HCT116 (cell line): ENCODE measurements at regions not wholly inside any gene's neighbourhood (a gene's known extent, or its start where the extent isn't known, plus 50 kb on each side); places are given as distances from the start of the nearest gene placed in this dataset.

Source experiments
- ATAC-seq: fragments of 200-7000 bp; cut with Tn5 transposase; 2 replicates; pipeline ENCODE4 v1.9.1; 2020; ENCODE audit warnings: mild to moderate bottlenecking, moderate library complexity
- BruUV-seq: library from RNA; stranded (reverse); fragments of 400-500 nt; replicated peaks from 2 replicates; lab custom pipeline; 2021; lab: Mats Ljungman, UMichigan
- CTCF ChIA-PET: fragments of 300-600 bp; sonication (Branson Sonifier 250); formaldehyde crosslinking; loops from one replicate; lab custom pipeline; 2021; ENCODE audit warnings: antibody characterized with exemption; lab: Charles Lee
- POLR2A ChIA-PET: fragments of 300-600, 350-600 bp; sonication (Branson Sonifier 250); formaldehyde crosslinking; loops from one replicate; lab custom pipeline; 2021; ENCODE audit warnings: antibody characterized with exemption; lab: Charles Lee
- RAD21 ChIA-PET, 2 experiments: fragments of 300-600 bp; sonication (Branson Sonifier 250); formaldehyde crosslinking; loops; one replicate each; lab custom pipeline; 2023; ENCODE audit warnings: low total read pairs in 2 of 2; ENCODE audit not compliant: uncharacterized antibody in 2 of 2, unreplicated experiment in 2 of 2, low non-redundant PET in 1 of 2; lab: Charles Lee
- DNase-seq: peaks from one replicate; pipeline ENCODE4 v3.0.0-alpha.2; 2010; ENCODE audit warnings: low read depth, low spot score
- H2AFZ ChIP-seq: fragments of 200-600 bp; shearing (Covaris generic), sonication (generic); 2 replicates; pipeline ENCODE4 v1.6.1; 2017; ENCODE audit warnings: low read depth, mixed run types, mixed read lengths, antibody characterized with exemption, low read length; ENCODE audit not compliant: poor library complexity, severe bottlenecking
- H3K27ac ChIP-seq: 2 replicates; pipeline ENCODE4 v1.5.1; 2012; ENCODE audit warnings: low read depth, low read length
- H3K27me3 ChIP-seq: fragments of 200-600 bp; sonication (generic); 2 replicates; pipeline ENCODE4 v1.6.1; 2016; ENCODE audit warnings: mixed run types, low read length, mixed read lengths; ENCODE audit not compliant: insufficient read depth
- H3K36me3 ChIP-seq, 2 experiments: fragments of 200-500 bp in 1 of 2; fragments of 200-600 bp in 1 of 2; sonication (Bioruptor generic) in 1 of 2; sonication (generic) in 1 of 2; 2 replicates each; pipeline versions ENCODE4 v1.5.1 to v1.6.1; 2014 to 2016; ENCODE audit warnings: low read length in 2 of 2, inconsistent platforms in 1 of 2, mixed read lengths in 1 of 2, mixed run types in 1 of 2; ENCODE audit not compliant: insufficient read depth in 2 of 2, control insufficient read depth in 1 of 2
- H3K4me1 ChIP-seq, 2 experiments: fragments of 200-600 bp in 1 of 2; sonication (generic) in 1 of 2; 2 replicates each; pipeline versions ENCODE4 v1.5.1 to v1.6.1; 2012 to 2017; ENCODE audit warnings: low read length in 2 of 2, inconsistent platforms in 1 of 2, mild to moderate bottlenecking in 1 of 2, mixed read lengths in 1 of 2, mixed run types in 1 of 2, moderate library complexity in 1 of 2; ENCODE audit not compliant: insufficient read depth in 2 of 2, control insufficient read depth in 1 of 2
- H3K4me2 ChIP-seq: fragments of 200-600 bp; sonication (generic); 2 replicates; pipeline ENCODE4 v1.6.1; 2017; ENCODE audit warnings: mixed run types, low read length, mixed read lengths
- H3K4me3 ChIP-seq, 2 experiments: fragments of 200-600 bp in 1 of 2; sonication (generic) in 1 of 2; replicated peaks in 1 of 2; 2 replicates each; pipeline ENCODE4 v1.5.1; 2011 to 2016; ENCODE audit warnings: low read length in 2 of 2, control low read depth in 1 of 2, low read depth in 1 of 2, mild to moderate bottlenecking in 1 of 2, mixed read lengths in 1 of 2, mixed run types in 1 of 2
- H3K79me2 ChIP-seq: fragments of 200-600 bp; sonication (generic); 2 replicates; pipeline ENCODE4 v1.6.1; 2017; ENCODE audit warnings: mild to moderate bottlenecking, mixed run types, low read length, moderate library complexity, mixed read lengths; ENCODE audit not compliant: insufficient read depth
- H3K9ac ChIP-seq: fragments of 200-600 bp; sonication (generic); 2 replicates; pipeline ENCODE4 v1.6.1; 2016; ENCODE audit warnings: low read length, mixed read lengths
- H3K9me2 ChIP-seq: fragments of 200-600 bp; sonication (generic), shearing (Covaris generic); 2 replicates; pipeline ENCODE4 v1.6.1; 2017; ENCODE audit warnings: mixed run types, mild to moderate bottlenecking, moderate library complexity; ENCODE audit not compliant: insufficient read depth
- H3K9me3 ChIP-seq, 2 experiments: fragments of 200-500 bp in 1 of 2; fragments of 200-600 bp in 1 of 2; sonication (Bioruptor generic) in 1 of 2; sonication (generic) in 1 of 2; 2 replicates each; pipeline ENCODE4 v1.6.1; 2014 to 2017; ENCODE audit warnings: low read length in 2 of 2, mixed read lengths in 2 of 2, inconsistent platforms in 1 of 2, low read depth in 1 of 2, mild to moderate bottlenecking in 1 of 2, mixed run types in 1 of 2, moderate library complexity in 1 of 2; ENCODE audit not compliant: control insufficient read depth in 1 of 2, insufficient read depth in 1 of 2
- H4K20me1 ChIP-seq: fragments of 200-600 bp; sonication (generic), shearing (Covaris generic); 2 replicates; pipeline ENCODE4 v1.6.1; 2017; ENCODE audit warnings: mixed run types, mild to moderate bottlenecking, moderate library complexity; ENCODE audit not compliant: insufficient read depth
- CBX3 ChIP-seq: IDR thresholded peaks from 2 replicates; pipeline ENCODE4 v1.6.1; 2012; ENCODE audit warnings: low read depth
- CEBPB ChIP-seq: IDR thresholded peaks from 2 replicates; pipeline ENCODE4 v1.6.1; 2012; ENCODE audit warnings: low read depth
- EGR1 ChIP-seq: IDR thresholded peaks from 2 replicates; pipeline ENCODE4 v1.6.1; 2012; ENCODE audit warnings: low read depth
- EZH2 ChIP-seq: fragments of 200-600 bp; sonication (generic); IDR thresholded peaks from 2 replicates; pipeline ENCODE4 v1.6.1; 2017; ENCODE audit warnings: antibody characterized with exemption, mixed run types
- EZH2phosphoT487 ChIP-seq: fragments of 200-600 bp; IDR thresholded peaks from 2 replicates; pipeline ENCODE4 v1.6.1; 2018; ENCODE audit warnings: antibody characterized with exemption, borderline replicate concordance
- FOSL1 ChIP-seq: IDR thresholded peaks from 2 replicates; pipeline ENCODE4 v1.6.1; 2012; ENCODE audit warnings: low read depth
- JUND ChIP-seq: IDR thresholded peaks from 2 replicates; pipeline ENCODE4 v1.6.1; 2012
- MAX ChIP-seq: IDR thresholded peaks from 2 replicates; pipeline ENCODE4 v1.6.1; 2012
- POLR2A ChIP-seq: IDR thresholded peaks from 2 replicates; pipeline ENCODE4 v1.7.0; 2011; ENCODE audit warnings: borderline replicate concordance; ENCODE audit not compliant: insufficient read depth, insufficient read length; ENCODE audit errors: extremely low read depth
- POLR2AphosphoS5 ChIP-seq: IDR thresholded peaks from 2 replicates; pipeline ENCODE4 v1.6.1; 2011; ENCODE audit warnings: mild to moderate bottlenecking, low read depth, low read length, moderate library complexity
- RAD21 ChIP-seq: IDR thresholded peaks from 2 replicates; pipeline ENCODE4 v1.6.1; 2012; ENCODE audit warnings: low read depth, mild to moderate bottlenecking
- REST ChIP-seq: IDR thresholded peaks from 2 replicates; pipeline ENCODE4 v1.6.1; 2012; ENCODE audit warnings: low read depth
- SP1 ChIP-seq: IDR thresholded peaks from 2 replicates; pipeline ENCODE4 v1.6.1; 2012; ENCODE audit warnings: low read depth
- SRF ChIP-seq: IDR thresholded peaks from 2 replicates; pipeline ENCODE4 v1.6.1; 2012; ENCODE audit warnings: low read depth
- TCF7L2 ChIP-seq: IDR thresholded peaks from 2 replicates; pipeline ENCODE4 v1.7.0; 2011; ENCODE audit warnings: borderline replicate concordance, inconsistent platforms; ENCODE audit not compliant: insufficient read depth, insufficient read length; ENCODE audit errors: extremely low read depth
- YY1 ChIP-seq: IDR thresholded peaks from 2 replicates; pipeline ENCODE4 v1.6.1; 2011; ENCODE audit warnings: low read length, low read depth, moderate library complexity, mild to moderate bottlenecking; ENCODE audit not compliant: insufficient replicate concordance; ENCODE audit errors: extremely low read depth
- ZFX ChIP-seq: fragments of 450-650 bp; IDR thresholded peaks from 2 replicates; pipeline ENCODE4 v1.6.1; 2017
- ZNF274 ChIP-seq: fragments of 200-500 bp; sonication (Bioruptor generic); IDR thresholded peaks from 2 replicates; pipeline ENCODE4 v1.6.1; 2014; ENCODE audit warnings: mild to moderate bottlenecking, low read depth, low read length, inconsistent platforms
- intact Hi-C: fragments of 100-400 bp; cut with micrococcal nuclease; formaldehyde crosslinking; loops from 2 replicates; pipeline ENCODE4 v1.10.0; 2022
- TF ChIP-seq, protein P1 (sequence below), 3 experiments: fragments of 200-600 bp in 1 of 3; sonication (generic) in 1 of 3; IDR thresholded peaks in 2 of 3; conservative IDR thresholded peaks in 1 of 3; 2 replicates each; pipeline ENCODE4 v1.5.1; 2012 to 2017; ENCODE audit warnings: low read depth in 2 of 3, low read length in 2 of 3, antibody characterized with exemption in 1 of 3, borderline replicate concordance in 1 of 3, control low read depth in 1 of 3, mild to moderate bottlenecking in 1 of 3, mixed read lengths in 1 of 3, mixed run types in 1 of 3, moderate library complexity in 1 of 3; ENCODE audit not compliant: insufficient read depth in 1 of 3
- TF ChIP-seq, protein P2 (sequence below): IDR thresholded peaks from 2 replicates; pipeline ENCODE4 v1.6.1; 2011; ENCODE audit warnings: mild to moderate bottlenecking, low read length, moderate library complexity; ENCODE audit not compliant: insufficient replicate concordance; ENCODE audit errors: extremely low read depth

GRCh38 chr5:15023846-15024245 lies 152.3 kb upstream of the ANKH start (continued):
- TF ChIP-seq POLR2AphosphoS5 (no peak), ZNF274 (no peak), FOSL1 (no peak), EZH2phosphoT487 (no peak), CEBPB (no peak), JUND (no peak), POLR2A (no peak), EGR1 (no peak), YY1 (no peak), SP1 (no peak), ZFX (no peak)

DNA sequence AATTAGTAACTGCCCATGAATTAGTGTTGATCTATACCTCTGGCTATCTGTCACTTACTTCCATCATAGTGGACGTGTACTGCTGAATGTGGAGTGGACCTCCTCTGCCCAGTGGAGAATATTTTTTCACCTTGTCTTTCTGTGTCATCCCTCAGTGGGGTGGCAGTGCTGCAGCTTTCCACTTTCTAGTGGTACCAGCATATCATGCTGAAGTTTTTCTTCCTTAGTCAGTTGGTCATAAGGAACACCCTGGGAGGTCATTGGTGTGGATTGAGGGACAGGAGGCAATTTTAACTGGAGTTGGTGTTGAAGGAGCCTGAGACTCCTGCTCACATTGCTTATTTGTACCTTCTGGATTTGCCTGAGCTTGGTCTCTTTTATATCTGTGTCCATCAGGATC lies 151.7 kb upstream of the ANKH start:
- intact Hi-C loops = no loop called here
- no peaks in the 10 kb centered on the region for H3K9me3 ChIP-seq
- ChIA-PET RAD21 (no interaction called here), POLR2A (no interaction called here), CTCF (no interaction called here)
- DNase-seq (no peak), ATAC-seq (no peak)
- no peak overlapping the region for H3K9ac ChIP-seq
- H2AFZ ChIP-seq = no peak overlapping the region
- no peak overlapping the region for H3K4me3 ChIP-seq
- peaks cover 9% of the 10 kb centered on the region; the same call in 1 of the 2 replicates for H3K27me3 ChIP-seq
- H3K79me2 ChIP-seq = no peaks in the 10 kb centered on the region
- H3K27ac ChIP-seq = no peak overlapping the region
- no peak overlapping the region for H3K4me2 ChIP-seq
- no TSS peak for BruUV-seq
- H4K20me1 ChIP-seq = no peaks in the 10 kb centered on the region
- H3K36me3 ChIP-seq = no peaks in the 10 kb centered on the region
- no peaks in the 10 kb centered on the region for H3K4me1 ChIP-seq
- no peaks in the 10 kb centered on the region for H3K9me2 ChIP-seq
- no peak for TF ChIP-seq RAD21
- TF ChIP-seq YY1 = no peak
- no peak for TF ChIP-seq CEBPB
- TF ChIP-seq, protein P1, sequence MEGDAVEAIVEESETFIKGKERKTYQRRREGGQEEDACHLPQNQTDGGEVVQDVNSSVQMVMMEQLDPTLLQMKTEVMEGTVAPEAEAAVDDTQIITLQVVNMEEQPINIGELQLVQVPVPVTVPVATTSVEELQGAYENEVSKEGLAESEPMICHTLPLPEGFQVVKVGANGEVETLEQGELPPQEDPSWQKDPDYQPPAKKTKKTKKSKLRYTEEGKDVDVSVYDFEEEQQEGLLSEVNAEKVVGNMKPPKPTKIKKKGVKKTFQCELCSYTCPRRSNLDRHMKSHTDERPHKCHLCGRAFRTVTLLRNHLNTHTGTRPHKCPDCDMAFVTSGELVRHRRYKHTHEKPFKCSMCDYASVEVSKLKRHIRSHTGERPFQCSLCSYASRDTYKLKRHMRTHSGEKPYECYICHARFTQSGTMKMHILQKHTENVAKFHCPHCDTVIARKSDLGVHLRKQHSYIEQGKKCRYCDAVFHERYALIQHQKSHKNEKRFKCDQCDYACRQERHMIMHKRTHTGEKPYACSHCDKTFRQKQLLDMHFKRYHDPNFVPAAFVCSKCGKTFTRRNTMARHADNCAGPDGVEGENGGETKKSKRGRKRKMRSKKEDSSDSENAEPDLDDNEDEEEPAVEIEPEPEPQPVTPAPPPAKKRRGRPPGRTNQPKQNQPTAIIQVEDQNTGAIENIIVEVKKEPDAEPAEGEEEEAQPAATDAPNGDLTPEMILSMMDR (IDR thresholded peaks at IDR 0.05 in 2 of 3, conservative IDR thresholded peaks at IDR 0.05 in 1 of 3; ENCODE audit: borderline replicate concordance in 1 of 3, insufficient read depth in 1 of 3, low read depth in 2 of 3, low read length in 2 of 3) = no peak
- no peak for TF ChIP-seq REST
- no peak for TF ChIP-seq ZFX
- no peak for TF ChIP-seq CBX3
- TF ChIP-seq, protein P2, sequence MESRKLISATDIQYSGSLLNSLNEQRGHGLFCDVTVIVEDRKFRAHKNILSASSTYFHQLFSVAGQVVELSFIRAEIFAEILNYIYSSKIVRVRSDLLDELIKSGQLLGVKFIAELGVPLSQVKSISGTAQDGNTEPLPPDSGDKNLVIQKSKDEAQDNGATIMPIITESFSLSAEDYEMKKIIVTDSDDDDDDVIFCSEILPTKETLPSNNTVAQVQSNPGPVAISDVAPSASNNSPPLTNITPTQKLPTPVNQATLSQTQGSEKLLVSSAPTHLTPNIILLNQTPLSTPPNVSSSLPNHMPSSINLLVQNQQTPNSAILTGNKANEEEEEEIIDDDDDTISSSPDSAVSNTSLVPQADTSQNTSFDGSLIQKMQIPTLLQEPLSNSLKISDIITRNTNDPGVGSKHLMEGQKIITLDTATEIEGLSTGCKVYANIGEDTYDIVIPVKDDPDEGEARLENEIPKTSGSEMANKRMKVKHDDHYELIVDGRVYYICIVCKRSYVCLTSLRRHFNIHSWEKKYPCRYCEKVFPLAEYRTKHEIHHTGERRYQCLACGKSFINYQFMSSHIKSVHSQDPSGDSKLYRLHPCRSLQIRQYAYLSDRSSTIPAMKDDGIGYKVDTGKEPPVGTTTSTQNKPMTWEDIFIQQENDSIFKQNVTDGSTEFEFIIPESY = no peak
- TF ChIP-seq TCF7L2 = no peak
- TF ChIP-seq SRF = no peak
- TF ChIP-seq POLR2AphosphoS5 = no peak
- TF ChIP-seq JUND = no peak
- TF ChIP-seq MAX = no peak
- no peak for TF ChIP-seq SP1
- no peak for TF ChIP-seq EZH2
- no peak for TF ChIP-seq EZH2phosphoT487
